ENCODE measurements at regions not wholly inside any gene's neighbourhood (a gene's known extent, or its start where the extent isn't known, plus 50 kb on each side); places are given as distances from the start of the nearest gene placed in this dataset.

GRCh38 chr14:62097824-62098223 lies 335.6 kb downstream of the SNAPC1 start:
- no peak for TF ChIP-seq POLR2A (IDR thresholded peaks at IDR 0.05)
- TF ChIP-seq, protein P1, sequence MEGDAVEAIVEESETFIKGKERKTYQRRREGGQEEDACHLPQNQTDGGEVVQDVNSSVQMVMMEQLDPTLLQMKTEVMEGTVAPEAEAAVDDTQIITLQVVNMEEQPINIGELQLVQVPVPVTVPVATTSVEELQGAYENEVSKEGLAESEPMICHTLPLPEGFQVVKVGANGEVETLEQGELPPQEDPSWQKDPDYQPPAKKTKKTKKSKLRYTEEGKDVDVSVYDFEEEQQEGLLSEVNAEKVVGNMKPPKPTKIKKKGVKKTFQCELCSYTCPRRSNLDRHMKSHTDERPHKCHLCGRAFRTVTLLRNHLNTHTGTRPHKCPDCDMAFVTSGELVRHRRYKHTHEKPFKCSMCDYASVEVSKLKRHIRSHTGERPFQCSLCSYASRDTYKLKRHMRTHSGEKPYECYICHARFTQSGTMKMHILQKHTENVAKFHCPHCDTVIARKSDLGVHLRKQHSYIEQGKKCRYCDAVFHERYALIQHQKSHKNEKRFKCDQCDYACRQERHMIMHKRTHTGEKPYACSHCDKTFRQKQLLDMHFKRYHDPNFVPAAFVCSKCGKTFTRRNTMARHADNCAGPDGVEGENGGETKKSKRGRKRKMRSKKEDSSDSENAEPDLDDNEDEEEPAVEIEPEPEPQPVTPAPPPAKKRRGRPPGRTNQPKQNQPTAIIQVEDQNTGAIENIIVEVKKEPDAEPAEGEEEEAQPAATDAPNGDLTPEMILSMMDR (IDR thresholded peaks at IDR 0.05) = no peak

All from testis (tissue), 2 donors.